Stimulated activated CD4-positive, alpha-beta T cell treated with anti-CD3 and anti-CD28 coated beads, Interleukin-12 subunit alpha, Interleukin-12 subunit beta, amount 100 ng/mL, for 4 hours (primary cell): ENCODE measurements at regions not wholly inside any gene's neighbourhood (a gene's known extent, or its start where the extent isn't known, plus 50 kb on each side); places are given as distances from the start of the nearest gene placed in this dataset.

Experiments used
- DNase-seq: peaks from one replicate; pipeline ENCODE4 v3.0.0-alpha.2; 2020

DNA sequence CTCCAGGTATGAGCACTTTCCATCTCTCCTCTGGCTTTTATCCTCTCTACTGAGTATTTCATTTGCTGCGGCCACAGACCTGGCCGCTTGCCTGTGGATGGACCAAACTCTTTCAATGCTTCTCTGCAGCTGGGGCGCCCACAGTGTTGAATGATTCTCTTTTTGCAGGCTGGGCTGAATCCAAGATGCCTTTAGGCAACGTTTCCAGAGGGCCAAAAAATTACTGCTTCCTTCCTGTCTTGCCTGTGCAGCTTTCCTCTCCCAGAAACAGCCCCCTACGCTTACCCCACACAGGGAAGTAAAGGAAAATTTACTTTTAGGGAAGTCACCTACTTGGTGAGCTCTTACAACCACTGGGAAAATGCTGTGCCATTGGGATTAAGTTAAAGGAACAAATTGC is 55.6 kb upstream of the JDP2 start:
- no peak for DNase-seq

DNA sequence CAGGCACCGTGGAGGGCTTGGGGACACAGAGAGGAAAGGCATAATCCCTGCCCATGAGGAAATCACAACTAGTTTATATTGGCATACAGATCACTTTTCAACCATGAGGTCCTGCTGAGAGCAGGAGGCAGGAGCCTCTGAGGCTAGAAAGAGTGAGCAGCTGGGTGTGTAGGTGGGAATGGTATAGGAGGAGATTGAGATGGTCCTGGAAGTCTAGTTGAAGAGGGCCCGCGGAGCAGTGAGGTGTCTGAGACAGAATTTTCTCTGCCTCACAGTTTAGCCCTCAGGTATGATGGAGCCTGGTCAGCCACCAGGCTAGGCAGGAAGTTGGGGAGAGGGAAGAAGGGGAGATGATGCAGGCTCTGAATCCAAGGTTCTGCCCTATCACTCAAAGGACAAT is 54.7 kb upstream of the JDP2 start:
- DNase-seq: no peak

- DNase-seq: no peak
Observed at GRCh38 chr14:75373616-75374015, 54.2 kb upstream of the JDP2 start.

GRCh38 chr14:75374911-75375310 is 52.9 kb upstream of the JDP2 start:
- DNase-seq: no peak

DNA sequence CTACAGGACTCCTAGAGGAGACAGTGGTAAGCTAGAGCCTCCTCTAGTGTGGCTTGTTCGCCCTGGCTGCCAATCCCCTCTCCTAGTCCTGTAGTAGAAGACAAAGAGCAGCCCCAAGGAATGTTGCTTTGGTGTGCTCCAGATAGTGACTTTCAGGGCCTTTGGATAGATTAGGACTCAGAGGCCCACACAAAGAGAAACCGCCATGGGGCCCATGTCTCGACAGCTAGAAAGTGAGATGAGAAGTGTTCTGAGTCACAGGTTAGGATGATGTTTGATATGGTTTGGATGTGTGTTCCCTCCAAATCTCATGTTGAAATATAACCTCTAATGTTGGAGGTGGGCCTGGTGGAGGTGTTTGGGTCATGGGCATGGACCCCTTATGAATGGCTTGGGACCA is 51.8 kb upstream of the JDP2 start:
- DNase-seq: no peak
